Activated CD4-positive, alpha-beta T cell treated with anti-CD3 and anti-CD28 coated beads for 36 hours (primary cell): ENCODE measurements at regions not wholly inside any gene's neighbourhood (a gene's known extent, or its start where the extent isn't known, plus 50 kb on each side); places are given as distances from the start of the nearest gene placed in this dataset.
A peak's percentile ranks its signal among the peaks of the same experiment; 100 is the strongest.

Experiments used
- ATAC-seq: fragments of 200-7000 bp; cut with Tn5 transposase; one replicate; pipeline ENCODE4 v1.10.0; 2021; ENCODE audit warnings: mild to moderate bottlenecking, moderate library complexity
- CTCF ChIA-PET: fragments of 350-600 bp; sonication (Branson Sonifier 250); formaldehyde crosslinking; loops from one replicate; lab custom pipeline; 2021; ENCODE audit warnings: antibody characterized with exemption; lab: Charles Lee
- POLR2A ChIA-PET: fragments of 350-600 bp; sonication (Branson Sonifier 250); formaldehyde crosslinking; loops from one replicate; lab custom pipeline; 2021; ENCODE audit warnings: antibody characterized with exemption, inconsistent platforms; lab: Charles Lee
- DNase-seq: peaks from one replicate; pipeline ENCODE4 v3.0.0-alpha.2; 2020
- H3K27ac Mint-ChIP-seq: one replicate; pipeline ENCODE4 v1.8.0; 2021; ENCODE audit warnings: mixed read lengths
- H3K27me3 Mint-ChIP-seq: one replicate; pipeline ENCODE4 v1.8.0; 2021; ENCODE audit warnings: mixed read lengths
- H3K36me3 Mint-ChIP-seq: one replicate; pipeline ENCODE4 v1.8.0; 2021; ENCODE audit warnings: low read depth, mixed read lengths
- H3K4me1 Mint-ChIP-seq: one replicate; pipeline ENCODE4 v1.8.0; 2021; ENCODE audit warnings: mixed read lengths
- H3K4me3 Mint-ChIP-seq: one replicate; pipeline ENCODE4 v1.8.0; 2021; ENCODE audit warnings: mild to moderate bottlenecking, moderate library complexity, mixed read lengths
- H3K9me3 Mint-ChIP-seq: one replicate; pipeline ENCODE4 v1.8.0; 2021; ENCODE audit warnings: low read depth, mixed read lengths
- intact Hi-C, 2 experiments: fragments of 100-400 bp; cut with DNase I in 1 of 2; cut with micrococcal nuclease in 1 of 2; formaldehyde crosslinking; loops; one replicate each; pipeline versions ENCODE4 v1.14.2 to v1.15.1; 2022 to 2024; cut with DNase I, micrococcal nuclease

DNA sequence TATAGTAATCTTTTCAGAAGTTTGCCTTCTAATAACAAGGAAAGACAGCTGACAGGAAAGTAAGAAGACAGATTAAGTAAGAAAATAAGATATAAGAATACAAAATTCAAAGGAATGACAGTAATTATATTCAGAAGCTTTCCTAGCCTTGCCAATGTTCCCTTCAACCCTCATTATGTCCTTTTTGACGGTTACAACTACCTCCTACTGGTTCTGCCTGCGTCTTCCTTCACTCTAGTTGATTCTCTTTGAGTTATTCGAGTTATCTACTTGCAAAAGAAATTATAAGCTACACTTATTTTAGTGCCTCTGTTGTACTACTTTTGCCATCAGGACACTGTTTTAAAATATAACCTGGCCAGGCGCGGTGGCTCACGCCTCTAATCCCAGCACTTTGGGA is 218.9 kb upstream of the GYPC start:
- Mint-ChIP-seq H3K9me3 (no peaks in the 10 kb centered on the region), H3K4me1 (no peaks in the 10 kb centered on the region), H3K4me3 (no peak overlapping the region), H3K27me3 (peaks cover 11% of the 10 kb centered on the region), H3K36me3 (no peaks in the 10 kb centered on the region), H3K27ac (no peak overlapping the region)
- ChIA-PET CTCF (no interaction called here), POLR2A (no interaction called here)
- no peak for DNase-seq
- intact Hi-C loops, result no loop called here
- no peak for ATAC-seq

DNA sequence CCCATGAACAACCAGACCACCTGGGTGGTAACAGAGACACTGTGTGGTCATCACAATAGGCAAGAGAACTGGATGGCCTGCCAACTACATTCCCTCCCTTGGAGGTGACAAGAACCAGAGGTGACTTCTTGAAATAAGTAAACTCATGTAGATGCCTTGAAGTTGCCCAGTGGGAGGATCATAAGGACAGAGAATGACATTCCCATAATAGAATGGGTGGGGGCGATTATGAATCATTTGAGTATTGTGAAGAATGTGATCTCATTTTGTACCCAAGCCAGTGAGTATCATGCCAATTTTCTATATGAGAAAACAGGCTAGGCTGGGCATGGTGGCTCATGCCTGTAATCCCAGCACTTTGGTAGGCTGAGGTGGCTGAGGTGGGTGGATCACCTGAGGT is 211.4 kb upstream of the GYPC start:
- POLR2A ChIA-PET, result no interaction called here
- peaks cover 4% of the 10 kb centered on the region for H3K27me3 Mint-ChIP-seq
- peaks cover 2% of the 10 kb centered on the region for H3K4me1 Mint-ChIP-seq
- H3K9me3 Mint-ChIP-seq, result no peaks in the 10 kb centered on the region
- DNase-seq, result no peak
- intact Hi-C loops, result no loop called here
- H3K4me3 Mint-ChIP-seq, result no peak overlapping the region
- peak; percentile 12 for ATAC-seq
- CTCF ChIA-PET, result no interaction called here
- H3K27ac Mint-ChIP-seq, result no peak overlapping the region
- H3K36me3 Mint-ChIP-seq, result no peaks in the 10 kb centered on the region

DNA sequence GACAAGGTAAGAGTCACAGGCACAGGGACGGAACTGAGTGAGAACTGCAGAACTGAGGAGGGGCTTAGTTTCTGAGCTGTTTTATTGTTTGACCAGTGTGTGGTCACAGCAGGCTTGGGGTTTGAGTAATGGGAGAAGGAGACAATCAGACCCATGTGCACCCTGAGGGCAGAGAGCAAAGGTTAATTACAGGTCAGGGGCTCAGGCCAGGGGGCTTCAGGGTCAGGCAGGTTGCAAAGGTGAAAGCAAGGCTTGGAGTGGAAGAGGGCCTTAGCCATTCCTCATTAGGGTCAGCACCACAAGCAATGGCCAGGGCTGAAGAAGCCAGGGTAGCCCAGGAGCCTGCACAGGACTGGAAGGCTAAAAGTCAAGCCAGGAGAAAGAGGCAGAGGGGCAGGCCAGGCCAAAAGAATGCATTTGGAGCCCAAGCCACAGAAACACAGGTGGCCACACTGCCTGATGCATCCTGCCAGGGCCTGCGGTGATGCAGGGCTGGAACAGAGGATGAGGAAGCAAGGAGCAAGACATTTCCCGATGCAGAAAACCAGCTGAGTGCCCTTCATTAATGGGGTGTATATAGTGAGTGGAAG is 209.8 kb upstream of the GYPC start:
- Mint-ChIP-seq H3K36me3 (no peaks in the 10 kb centered on the region), H3K4me1 (peaks cover 2% of the 10 kb centered on the region), H3K4me3 (no peak overlapping the region), H3K27me3 (peaks cover 2% of the 10 kb centered on the region), H3K9me3 (no peaks in the 10 kb centered on the region), H3K27ac (no peak overlapping the region)
- ChIA-PET CTCF (no interaction called here), POLR2A (no interaction called here)
- intact Hi-C loops, result no loop called here
- ATAC-seq (no peak), DNase-seq (no peak)

DNA sequence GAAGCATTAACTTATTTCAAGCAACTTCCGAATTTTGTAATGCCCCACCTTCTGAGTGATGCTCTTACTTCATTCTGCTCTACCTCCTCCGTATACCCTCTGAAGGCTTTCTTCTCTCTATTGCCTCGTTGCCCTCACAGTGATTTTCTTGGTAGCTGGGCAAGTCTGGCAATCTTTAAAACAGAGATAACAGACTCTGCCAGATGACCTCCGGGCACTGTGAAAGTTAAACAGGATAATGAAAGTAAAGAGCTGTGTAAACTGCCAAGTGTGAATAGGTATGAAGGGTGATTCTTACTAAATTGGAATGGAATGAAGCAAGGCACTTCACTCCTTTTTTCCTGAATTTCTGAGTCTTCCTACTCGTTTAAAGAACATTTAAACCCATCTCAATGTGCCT is 207.3 kb upstream of the GYPC start:
- intact Hi-C loops, result no loop called here
- Mint-ChIP-seq H3K9me3 (no peaks in the 10 kb centered on the region), H3K27ac (no peak overlapping the region), H3K27me3 (peaks cover 2% of the 10 kb centered on the region), H3K4me3 (no peak overlapping the region), H3K36me3 (no peaks in the 10 kb centered on the region), H3K4me1 (peaks cover 2% of the 10 kb centered on the region)
- DNase-seq (no peak), ATAC-seq (no peak)
- POLR2A ChIA-PET, result no interaction called here
- CTCF ChIA-PET, result no interaction called here

DNA sequence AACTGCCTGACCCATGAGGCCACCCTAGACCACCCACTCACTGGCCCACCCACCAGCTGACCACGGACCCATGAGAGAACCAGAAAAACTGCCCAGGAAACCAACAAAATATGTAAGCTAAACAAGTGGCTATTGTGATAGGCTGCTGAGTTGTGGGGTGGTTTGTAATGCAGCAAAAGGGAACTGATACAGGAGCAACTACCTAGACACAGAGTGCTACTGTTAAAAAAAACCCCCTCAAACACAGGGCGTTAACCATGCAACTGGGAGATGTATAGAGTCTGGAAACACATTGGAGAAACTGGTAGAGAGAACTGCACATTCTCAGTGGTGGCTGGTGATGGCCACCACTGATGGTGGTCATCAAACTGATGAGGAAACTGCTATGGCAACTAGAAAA is 206.3 kb upstream of the GYPC start:
- POLR2A ChIA-PET, result no interaction called here

DNA sequence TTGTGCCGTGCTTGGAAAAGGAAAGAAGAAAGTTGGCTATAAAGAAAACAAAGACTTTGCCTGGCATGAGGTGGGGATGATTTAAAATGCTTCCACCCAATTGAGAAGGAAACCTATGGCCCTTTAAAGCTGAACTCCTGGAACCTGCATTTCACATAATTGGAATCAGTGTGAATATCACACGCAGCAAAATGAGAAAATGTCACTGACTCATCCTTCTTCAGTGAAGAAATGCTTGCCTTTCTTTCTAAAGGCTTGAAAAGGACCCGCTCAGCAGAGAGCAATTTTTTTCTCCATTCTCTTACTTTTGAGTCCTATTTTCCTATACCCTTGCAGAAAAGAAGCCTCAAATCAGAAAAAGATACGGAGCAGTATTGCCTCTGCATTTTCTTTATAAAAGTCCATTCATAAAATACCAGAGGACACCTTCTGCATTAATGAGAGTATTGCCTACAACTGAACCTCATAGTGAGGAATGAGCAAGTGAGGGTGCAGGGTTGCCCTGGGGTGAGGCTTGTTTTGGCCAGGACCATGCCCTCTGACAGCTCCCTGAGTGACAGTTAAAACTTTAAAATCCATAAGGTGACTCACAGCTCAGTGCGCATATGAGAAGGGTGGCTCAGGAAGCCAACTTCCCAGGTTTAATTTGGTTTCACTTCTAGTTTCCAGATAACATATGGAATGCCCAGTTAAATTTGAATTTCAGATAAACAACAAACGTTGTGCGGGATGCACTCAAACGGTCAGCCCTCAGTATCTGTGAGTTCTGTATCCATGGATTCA is 191.9 kb upstream of the GYPC start:
- Mint-ChIP-seq H3K4me1 (no peaks in the 10 kb centered on the region), H3K27ac (no peak overlapping the region), H3K36me3 (no peaks in the 10 kb centered on the region), H3K9me3 (no peaks in the 10 kb centered on the region), H3K27me3 (peaks cover 4% of the 10 kb centered on the region), H3K4me3 (no peak overlapping the region)
- ChIA-PET CTCF (no interaction called here), POLR2A (no interaction called here)
- ATAC-seq (no peak), DNase-seq (no peak)
- intact Hi-C loops, result no loop called here

More for the DNA sequence above, 206.3 kb upstream of the GYPC start:
- intact Hi-C loops, result no loop called here
- Mint-ChIP-seq H3K27me3 (peaks cover 2% of the 10 kb centered on the region), H3K27ac (no peak overlapping the region), H3K36me3 (no peaks in the 10 kb centered on the region), H3K4me1 (peaks cover 2% of the 10 kb centered on the region), H3K9me3 (no peaks in the 10 kb centered on the region), H3K4me3 (no peak overlapping the region)
- CTCF ChIA-PET, result interaction anchor here (1.1 kb wide), 1 partner anchor 11 kb away, joined by 4 read pairs; no protein-coding TSS in a partner anchor
- no peak for ATAC-seq
- DNase-seq, result no peak

DNA sequence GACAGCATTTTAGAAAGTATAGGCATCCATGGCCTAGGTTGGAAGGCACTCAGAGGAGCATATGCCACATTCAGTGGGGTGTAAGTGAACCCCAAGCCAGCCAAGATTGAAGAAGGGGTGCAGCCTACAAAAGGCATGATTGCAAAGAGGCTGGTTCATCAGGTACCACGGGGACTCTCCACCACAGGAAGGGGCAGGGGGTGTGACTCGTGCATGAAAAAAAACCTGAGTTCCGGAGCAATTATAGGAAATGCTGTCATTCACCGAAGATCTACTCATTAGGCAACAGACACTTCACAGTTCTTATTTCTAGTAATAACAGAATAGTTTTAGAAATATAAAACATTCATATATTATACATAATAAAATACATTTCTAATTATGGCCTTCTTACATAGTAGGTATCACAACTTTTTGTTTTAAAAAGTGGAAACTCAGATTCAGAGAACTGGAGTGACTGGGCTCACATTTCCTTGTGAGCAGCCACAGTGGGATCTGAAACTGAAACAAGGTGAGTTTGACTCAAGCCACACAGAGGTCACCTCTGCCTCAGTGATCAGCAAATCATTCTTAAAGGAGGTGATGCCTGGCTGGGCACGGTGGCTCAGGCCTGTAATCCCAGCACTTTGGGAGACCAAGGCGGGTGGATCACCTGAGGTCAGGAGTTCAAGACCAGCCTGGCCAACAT is 188.4 kb upstream of the GYPC start:
- ChIA-PET CTCF (no interaction called here), POLR2A (no interaction called here)
- ATAC-seq (peak; percentile 49), DNase-seq (peak; percentile 16)
- Mint-ChIP-seq H3K4me1 (no peaks in the 10 kb centered on the region), H3K4me3 (no peak overlapping the region), H3K9me3 (no peaks in the 10 kb centered on the region), H3K27me3 (peaks cover 2% of the 10 kb centered on the region), H3K36me3 (no peaks in the 10 kb centered on the region), H3K27ac (no peak overlapping the region)
- intact Hi-C loops, result no loop called here

DNA sequence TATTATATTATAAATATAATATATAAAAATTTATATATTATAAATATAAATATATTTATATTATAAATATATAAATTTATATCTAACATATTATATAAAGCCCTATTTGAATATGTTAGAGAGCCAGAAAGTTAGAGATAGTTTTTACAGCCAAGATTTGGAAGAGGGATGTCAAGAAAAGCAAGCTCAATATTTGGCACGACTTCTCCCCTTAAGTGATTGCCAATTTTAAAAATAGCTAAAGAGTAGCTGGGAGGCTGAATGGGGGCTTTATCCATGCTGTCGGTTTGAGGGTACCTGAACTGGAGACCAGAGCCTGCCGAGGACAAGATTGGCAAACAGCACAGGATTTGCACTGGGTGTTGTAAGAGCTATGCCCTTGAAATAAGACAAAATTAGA is 180.9 kb upstream of the GYPC start:
- no peaks in the 10 kb centered on the region for H3K4me1 Mint-ChIP-seq
- no peak overlapping the region for H3K4me3 Mint-ChIP-seq
- ChIA-PET CTCF (interaction anchor here (0.8 kb wide), 1 partner anchor 53 kb away, joined by 3 read pairs; no protein-coding TSS in a partner anchor), POLR2A (no interaction called here)
- no peak overlapping the region for H3K27ac Mint-ChIP-seq
- H3K27me3 Mint-ChIP-seq, result peaks cover 13% of the 10 kb centered on the region
- DNase-seq (no peak), ATAC-seq (no peak)
- H3K9me3 Mint-ChIP-seq, result no peaks in the 10 kb centered on the region
- H3K36me3 Mint-ChIP-seq, result no peaks in the 10 kb centered on the region
- intact Hi-C loops, result no loop called here

DNA sequence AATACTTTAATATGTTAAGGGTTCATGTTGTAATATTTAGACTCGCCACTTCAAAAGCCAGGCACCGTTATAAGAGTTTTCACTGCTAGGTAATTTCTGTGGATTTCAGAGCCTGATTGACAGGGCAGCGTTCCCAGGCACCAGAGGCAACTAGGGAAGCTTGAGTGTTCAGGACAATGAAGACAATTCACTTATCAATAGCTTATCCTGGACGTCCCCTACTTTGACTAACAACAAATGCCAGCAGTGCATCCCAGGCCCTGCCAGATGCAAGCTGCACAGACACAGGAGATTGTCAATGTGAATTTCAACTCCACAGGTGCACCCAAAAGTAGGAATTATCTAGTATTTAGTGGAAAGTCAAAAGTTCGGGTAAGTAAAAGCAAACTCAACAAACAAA is 179.3 kb upstream of the GYPC start:
- no peak for DNase-seq
- H3K36me3 Mint-ChIP-seq, result no peaks in the 10 kb centered on the region
- H3K4me3 Mint-ChIP-seq, result no peak overlapping the region
- intact Hi-C loops, result no loop called here
- no peaks in the 10 kb centered on the region for H3K4me1 Mint-ChIP-seq
- ChIA-PET CTCF (no interaction called here), POLR2A (no interaction called here)
- H3K27me3 Mint-ChIP-seq, result peaks cover 13% of the 10 kb centered on the region
- no peak for ATAC-seq
- no peaks in the 10 kb centered on the region for H3K9me3 Mint-ChIP-seq
- H3K27ac Mint-ChIP-seq, result no peak overlapping the region

DNA sequence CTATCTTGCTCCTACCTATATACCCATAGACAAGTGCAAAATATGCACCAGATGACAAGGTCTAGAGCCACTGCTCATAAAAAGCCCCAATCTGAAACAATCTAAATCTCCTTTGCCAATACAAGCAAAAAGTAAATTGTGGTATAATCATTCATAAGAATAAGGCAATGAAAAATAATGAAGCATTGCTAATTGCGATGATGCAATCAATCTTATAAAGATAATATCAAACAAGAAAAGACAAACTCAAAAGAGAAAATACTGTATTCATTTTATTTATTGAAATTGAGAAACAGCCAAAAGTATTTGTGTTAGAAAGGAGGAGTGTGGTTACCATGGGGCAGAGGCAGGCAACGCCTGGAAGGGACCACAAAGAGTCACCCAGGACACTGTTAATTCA is 175.9 kb upstream of the GYPC start:
- no peaks in the 10 kb centered on the region for H3K4me1 Mint-ChIP-seq
- H3K27ac Mint-ChIP-seq, result no peak overlapping the region
- H3K27me3 Mint-ChIP-seq, result peaks cover 9% of the 10 kb centered on the region
- no peaks in the 10 kb centered on the region for H3K36me3 Mint-ChIP-seq
- POLR2A ChIA-PET, result no interaction called here
- ATAC-seq, result no peak
- intact Hi-C loops, result loop anchor here in 1 of 2 experiments (5.0 kb wide), 1 partner anchor 233 kb away; no protein-coding TSS in a partner anchor
- no peak for DNase-seq
- no peaks in the 10 kb centered on the region for H3K9me3 Mint-ChIP-seq
- no peak overlapping the region for H3K4me3 Mint-ChIP-seq
- CTCF ChIA-PET, result no interaction called here

DNA sequence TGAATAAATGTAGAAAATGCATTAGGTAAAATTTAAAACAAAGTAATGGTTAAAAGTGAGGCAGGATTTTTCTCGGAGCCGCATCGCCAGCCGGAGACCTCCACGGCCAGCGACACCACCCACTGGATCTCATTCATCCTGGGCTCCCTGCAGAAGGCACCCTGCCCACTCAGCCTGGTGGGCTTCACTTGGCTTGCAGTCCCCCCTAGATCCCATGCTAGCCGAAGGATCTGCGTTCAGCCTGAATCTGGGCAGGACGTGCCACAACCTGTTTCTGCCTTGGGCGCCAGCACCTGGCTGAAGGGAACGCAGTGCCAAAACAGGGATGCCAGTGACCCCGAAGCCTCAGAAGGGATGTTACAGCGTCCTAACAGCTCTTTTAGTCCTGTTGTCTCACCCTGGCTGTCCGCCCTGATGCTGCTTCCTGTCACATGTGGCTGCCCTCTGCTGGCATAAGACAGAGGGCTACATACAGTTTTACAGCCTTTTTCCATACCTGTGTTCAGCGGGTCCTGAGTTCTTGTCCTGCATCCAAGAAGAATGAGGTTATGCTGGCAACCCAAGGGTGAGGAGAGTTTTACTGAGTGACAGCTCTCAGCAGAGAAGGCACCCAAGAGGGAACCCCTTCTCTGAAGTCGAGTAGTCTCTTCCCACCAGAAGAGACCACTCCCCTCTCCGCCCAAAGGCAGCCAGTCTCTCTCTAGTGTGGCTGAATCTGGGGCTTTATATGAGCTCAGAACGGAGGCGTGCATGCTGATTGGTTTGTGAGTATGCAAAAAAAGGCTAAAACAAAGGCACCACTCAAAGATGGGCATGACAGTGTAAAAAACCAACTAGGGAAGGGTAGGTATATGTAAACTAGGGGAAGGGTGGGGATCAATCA is 173.1 kb upstream of the GYPC start:
- Mint-ChIP-seq H3K4me1 (no peaks in the 10 kb centered on the region), H3K9me3 (no peaks in the 10 kb centered on the region), H3K27ac (no peak overlapping the region), H3K4me3 (no peak overlapping the region), H3K27me3 (peaks cover 5% of the 10 kb centered on the region), H3K36me3 (no peaks in the 10 kb centered on the region)
- ChIA-PET CTCF (interaction anchor here (0.6 to 0.7 kb wide), 2 partner anchors 247 to 277 kb away, joined by 3 to 4 read pairs; no protein-coding TSS in a partner anchor), POLR2A (no interaction called here)
- no peak for ATAC-seq
- DNase-seq, result peak; percentile 32
- intact Hi-C loops, result loop anchor here in 1 of 2 experiments (5.0 kb wide), 1 partner anchor 236 kb away; no protein-coding TSS in a partner anchor
